GM23338 (cell line): ENCODE measurements at regions not wholly inside any gene's neighbourhood (a gene's known extent, or its start where the extent isn't known, plus 50 kb on each side); places are given as distances from the start of the nearest gene placed in this dataset.
A peak's percentile ranks its signal among the peaks of the same experiment; 100 is the strongest.

Source experiments
- ATAC-seq: fragments of 200-7000 bp; cut with Tn5 transposase; 3 replicates; pipeline ENCODE4 v1.9.1; 2020
- DNase-seq: peaks from one replicate; pipeline ENCODE4 v3.0.0-alpha.2; 2015; ENCODE audit warnings: low spot score
- H2AFZ ChIP-seq: fragments of 200-600 bp; sonication (generic); 2 replicates; pipeline ENCODE4 v1.8.0; 2016; ENCODE audit warnings: antibody characterized with exemption, mild to moderate bottlenecking, moderate library complexity
- H3F3A ChIP-seq: fragments of 200-600 bp; sonication (generic); replicated peaks from 2 replicates; pipeline ENCODE4 v1.8.0; 2017; ENCODE audit warnings: antibody characterized with exemption, mixed run types, low read depth
- H3K27ac ChIP-seq: fragments of 200-600 bp; sonication (generic); 2 replicates; pipeline ENCODE4 v1.6.1; 2016; ENCODE audit warnings: low read depth
- H3K27me3 ChIP-seq: fragments of 200-600 bp; sonication (generic); 2 replicates; pipeline ENCODE4 v1.8.0; 2016; ENCODE audit warnings: mild to moderate bottlenecking, mixed run types, moderate library complexity; ENCODE audit not compliant: insufficient read depth
- H3K36me3 ChIP-seq: fragments of 200-600 bp; sonication (generic); 2 replicates; pipeline ENCODE4 v1.8.0; 2016; ENCODE audit warnings: mild to moderate bottlenecking; ENCODE audit not compliant: insufficient read depth
- H3K4me1 ChIP-seq: fragments of 200-600 bp; sonication (generic); 2 replicates; pipeline ENCODE4 v1.8.0; 2016; ENCODE audit warnings: mild to moderate bottlenecking, moderate library complexity; ENCODE audit not compliant: insufficient read depth
- H3K4me2 ChIP-seq: fragments of 200-600 bp; sonication (generic); 2 replicates; pipeline ENCODE4 v1.7.1; 2017; ENCODE audit warnings: mixed run types
- H3K4me3 ChIP-seq: fragments of 200-600 bp; sonication (generic); 2 replicates; pipeline ENCODE4 v1.6.1; 2016; ENCODE audit warnings: mixed run types
- H3K79me2 ChIP-seq: fragments of 200-600 bp; sonication (generic); replicated peaks from 2 replicates; pipeline ENCODE4 v1.8.0; 2017; ENCODE audit warnings: mild to moderate bottlenecking; ENCODE audit not compliant: insufficient read depth
- H3K9me2 ChIP-seq: fragments of 200-600 bp; sonication (generic); 2 replicates; pipeline ENCODE4 v1.8.0; 2017; ENCODE audit not compliant: insufficient read depth
- H4K20me1 ChIP-seq: fragments of 200-600 bp; sonication (generic); replicated peaks from 2 replicates; pipeline ENCODE4 v1.8.0; 2017; ENCODE audit warnings: mild to moderate bottlenecking; ENCODE audit not compliant: insufficient read depth
- H3K27ac Mint-ChIP-seq: 2 replicates; pipeline ENCODE4 v1.8.0; 2020; ENCODE audit warnings: inconsistent platforms, mild to moderate bottlenecking, moderate library complexity, mixed read lengths
- H3K27me3 Mint-ChIP-seq: 3 replicates; pipeline ENCODE4 v1.8.0; 2022; ENCODE audit warnings: low read depth, mild to moderate bottlenecking, moderate library complexity, mixed read lengths, inconsistent platforms; ENCODE audit not compliant: insufficient read depth, poor library complexity
- H3K36me3 Mint-ChIP-seq: 3 replicates; pipeline ENCODE4 v1.8.0; 2021; ENCODE audit warnings: low read depth, mild to moderate bottlenecking, inconsistent platforms, moderate library complexity, mixed read lengths
- H3K4me1 Mint-ChIP-seq: 3 replicates; pipeline ENCODE4 v1.8.0; 2020; ENCODE audit warnings: mild to moderate bottlenecking, inconsistent platforms, mixed read lengths
- H3K4me3 Mint-ChIP-seq: 3 replicates; pipeline ENCODE4 v1.8.0; 2021; ENCODE audit warnings: moderate library complexity, mild to moderate bottlenecking, inconsistent platforms, mixed read lengths
- H3K9me3 Mint-ChIP-seq: 3 replicates; pipeline ENCODE4 v1.8.0; 2020; ENCODE audit warnings: moderate library complexity, mild to moderate bottlenecking, inconsistent platforms, mixed read lengths
- CREB1 ChIP-seq: fragments of 250-450 bp; sonication (Bioruptor Pico); IDR thresholded peaks from 2 replicates; pipeline ENCODE4 v1.5.0; 2020; ENCODE audit warnings: low read depth, mild to moderate bottlenecking, moderate library complexity
- CTCF ChIP-seq, 2 experiments: fragments of 200-600 bp in 1 of 2; sonication (generic) in 1 of 2; conservative IDR thresholded peaks; 2 replicates each; pipeline versions ENCODE4 v1.5.1 to v1.6.1; 2016 to 2017; ENCODE audit warnings: antibody characterized with exemption in 2 of 2, low read depth in 2 of 2, mild to moderate bottlenecking in 2 of 2, moderate library complexity in 1 of 2
- ETS1 ChIP-seq: IDR thresholded peaks from 2 replicates; pipeline ENCODE4 v1.6.1; 2016; ENCODE audit warnings: antibody characterized with exemption
- EZH2 ChIP-seq: fragments of 200-600 bp; sonication (generic); IDR thresholded peaks from one replicate; pipeline ENCODE4 v1.8.0; 2017; ENCODE audit warnings: antibody characterized with exemption, mild to moderate bottlenecking, low read depth; ENCODE audit not compliant: unreplicated experiment
- JUNB ChIP-seq: IDR thresholded peaks from one replicate; pipeline ENCODE4 v1.6.1; 2016; ENCODE audit warnings: antibody characterized with exemption; ENCODE audit not compliant: unreplicated experiment
- NANOG ChIP-seq: IDR thresholded peaks from 2 replicates; pipeline ENCODE4 v1.6.1; 2016; ENCODE audit warnings: antibody characterized with exemption, borderline replicate concordance
- POLR2AphosphoS5 ChIP-seq: IDR thresholded peaks from 2 replicates; pipeline ENCODE4 v1.6.1; 2016; ENCODE audit warnings: antibody characterized with exemption, low read depth
- STAT1 ChIP-seq: IDR thresholded peaks from one replicate; pipeline ENCODE4 v1.6.1; 2016; ENCODE audit warnings: antibody characterized with exemption; ENCODE audit not compliant: unreplicated experiment
- ZNF114 ChIP-seq: fragments of 250-450 bp; sonication (Bioruptor Pico); IDR thresholded peaks from 2 replicates; pipeline ENCODE4 v1.5.0; 2020; ENCODE audit warnings: mild to moderate bottlenecking, moderate library complexity
- ZNF331 ChIP-seq: fragments of 250-450 bp; sonication (Bioruptor Pico); IDR thresholded peaks from 2 replicates; pipeline ENCODE4 v1.5.0; 2020; ENCODE audit warnings: low read depth, mild to moderate bottlenecking, moderate library complexity
- TF ChIP-seq, protein P1 (sequence below): IDR thresholded peaks from one replicate; pipeline ENCODE4 v1.6.1; 2018; ENCODE audit warnings: antibody characterized with exemption; ENCODE audit not compliant: unreplicated experiment

GRCh38 chr11:106422583-106422982, 345.1 kb downstream of the AASDHPPT start (continued):
- TF ChIP-seq, protein P1, sequence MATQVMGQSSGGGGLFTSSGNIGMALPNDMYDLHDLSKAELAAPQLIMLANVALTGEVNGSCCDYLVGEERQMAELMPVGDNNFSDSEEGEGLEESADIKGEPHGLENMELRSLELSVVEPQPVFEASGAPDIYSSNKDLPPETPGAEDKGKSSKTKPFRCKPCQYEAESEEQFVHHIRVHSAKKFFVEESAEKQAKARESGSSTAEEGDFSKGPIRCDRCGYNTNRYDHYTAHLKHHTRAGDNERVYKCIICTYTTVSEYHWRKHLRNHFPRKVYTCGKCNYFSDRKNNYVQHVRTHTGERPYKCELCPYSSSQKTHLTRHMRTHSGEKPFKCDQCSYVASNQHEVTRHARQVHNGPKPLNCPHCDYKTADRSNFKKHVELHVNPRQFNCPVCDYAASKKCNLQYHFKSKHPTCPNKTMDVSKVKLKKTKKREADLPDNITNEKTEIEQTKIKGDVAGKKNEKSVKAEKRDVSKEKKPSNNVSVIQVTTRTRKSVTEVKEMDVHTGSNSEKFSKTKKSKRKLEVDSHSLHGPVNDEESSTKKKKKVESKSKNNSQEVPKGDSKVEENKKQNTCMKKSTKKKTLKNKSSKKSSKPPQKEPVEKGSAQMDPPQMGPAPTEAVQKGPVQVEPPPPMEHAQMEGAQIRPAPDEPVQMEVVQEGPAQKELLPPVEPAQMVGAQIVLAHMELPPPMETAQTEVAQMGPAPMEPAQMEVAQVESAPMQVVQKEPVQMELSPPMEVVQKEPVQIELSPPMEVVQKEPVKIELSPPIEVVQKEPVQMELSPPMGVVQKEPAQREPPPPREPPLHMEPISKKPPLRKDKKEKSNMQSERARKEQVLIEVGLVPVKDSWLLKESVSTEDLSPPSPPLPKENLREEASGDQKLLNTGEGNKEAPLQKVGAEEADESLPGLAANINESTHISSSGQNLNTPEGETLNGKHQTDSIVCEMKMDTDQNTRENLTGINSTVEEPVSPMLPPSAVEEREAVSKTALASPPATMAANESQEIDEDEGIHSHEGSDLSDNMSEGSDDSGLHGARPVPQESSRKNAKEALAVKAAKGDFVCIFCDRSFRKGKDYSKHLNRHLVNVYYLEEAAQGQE, result no peak

GRCh38 chr11:106424111-106424510, 346.6 kb downstream of the AASDHPPT start:
- Histone ChIP-seq H3K79me2 (no peaks in the 10 kb centered on the region), H3K36me3 (no peaks in the 10 kb centered on the region), H3K9me2 (peaks cover 12% of the 10 kb centered on the region), H4K20me1 (no peaks in the 10 kb centered on the region), H3F3A (no peaks in the 10 kb centered on the region), H3K4me2 (no peak overlapping the region), H3K27ac (no peak overlapping the region), H3K4me1 (peaks cover 9% of the 10 kb centered on the region), H3K27me3 (no peaks in the 10 kb centered on the region), H2AFZ (no peak overlapping the region), H3K4me3 (no peak overlapping the region)
- TF ChIP-seq EZH2 (no peak), JUNB (no peak), POLR2AphosphoS5 (no peak)
- H3K27me3 Mint-ChIP-seq, result no peaks in the 10 kb centered on the region
- DNase-seq (no peak), ATAC-seq (no peak; the same call in 2 of the 3 replicates)
- H3K27ac Mint-ChIP-seq, result no peak overlapping the region
- no peaks in the 10 kb centered on the region for H3K36me3 Mint-ChIP-seq
- H3K4me1 Mint-ChIP-seq, result peaks cover 13% of the 10 kb centered on the region; the same call in 2 of the 3 replicates
- H3K4me3 Mint-ChIP-seq, result no peak overlapping the region
- H3K9me3 Mint-ChIP-seq, result no peaks in the 10 kb centered on the region

GRCh38 chr11:106425819-106426218, 348.4 kb downstream of the AASDHPPT start:
- H4K20me1 ChIP-seq, result no peaks in the 10 kb centered on the region
- peaks cover 13% of the 10 kb centered on the region; the same call in 2 of the 3 replicates for H3K4me1 Mint-ChIP-seq
- DNase-seq, result no peak
- no peak overlapping the region for H3K4me3 ChIP-seq
- no peak overlapping the region for H2AFZ ChIP-seq
- H3K9me3 Mint-ChIP-seq, result no peaks in the 10 kb centered on the region
- no peaks in the 10 kb centered on the region for H3F3A ChIP-seq
- H3K4me3 Mint-ChIP-seq, result no peak overlapping the region
- no peaks in the 10 kb centered on the region for H3K36me3 Mint-ChIP-seq
- no peak for ATAC-seq
- no peaks in the 10 kb centered on the region for H3K27me3 Mint-ChIP-seq
- no peaks in the 10 kb centered on the region for H3K9me2 ChIP-seq
- no peak overlapping the region for H3K4me2 ChIP-seq
- no peaks in the 10 kb centered on the region for H3K79me2 ChIP-seq
- peaks cover 13% of the 10 kb centered on the region for H3K4me1 ChIP-seq
- no peaks in the 10 kb centered on the region for H3K36me3 ChIP-seq
- no peak overlapping the region for H3K27ac ChIP-seq
- peak overlapping the region; percentile 27; the same call in 1 of the 2 replicates for H3K27ac Mint-ChIP-seq
- H3K27me3 ChIP-seq, result no peaks in the 10 kb centered on the region
- TF ChIP-seq NANOG (no peak), ETS1 (no peak), JUNB (no peak), CREB1 (CRISPR knock-in tag) (no peak), ZNF331 (no peak), STAT1 (no peak), CTCF (conservative IDR thresholded peaks at IDR 0.05; ENCODE audit: low read depth in 2 of 2) (no peak), POLR2AphosphoS5 (no peak), EZH2 (no peak), ZNF114 (CRISPR knock-in tag) (no peak)
- TF ChIP-seq, protein P1, result no peak
